SK-N-SH (cell line): ENCODE measurements at regions not wholly inside any gene's neighbourhood (a gene's known extent, or its start where the extent isn't known, plus 50 kb on each side); places are given as distances from the start of the nearest gene placed in this dataset.

Experiments
- CTCF ChIA-PET: fragments of 300-600, 350-600 bp; formaldehyde crosslinking; extraction: SDS; loops from one replicate; lab custom pipeline; 2021; lab: Yijun Ruan, JAX
- POLR2A ChIA-PET: fragments of 350-600 bp; sonication (Branson Sonifier 250); formaldehyde crosslinking; extraction: SDS; loops from one replicate; lab custom pipeline; 2020; ENCODE audit warnings: antibody characterized with exemption, inconsistent platforms; lab: Yijun Ruan, JAX
- DNase-seq: peaks from one replicate; pipeline ENCODE4 v3.0.0; 2012
- H2AFZ ChIP-seq: fragments of 200-600 bp; sonication (generic); 2 replicates; pipeline ENCODE4 v1.8.1; 2016; ENCODE audit warnings: antibody characterized with exemption, mild to moderate bottlenecking, low read depth
- H3F3A ChIP-seq: fragments of 200-600 bp; sonication (generic); replicated peaks from 2 replicates; pipeline ENCODE3; 2016; ENCODE audit warnings: antibody characterized with exemption, mild to moderate bottlenecking; ENCODE audit not compliant: insufficient read depth
- H3K27ac ChIP-seq, 2 experiments: fragments of 200-500 bp in 1 of 2; fragments of 200-600 bp in 1 of 2; sonication (Bioruptor generic) in 1 of 2; sonication (generic), shearing (Covaris generic) in 1 of 2; 2 replicates each; pipeline versions ENCODE4 v1.5.1 to v1.6.1; 2014 to 2016; ENCODE audit warnings: low read depth in 2 of 2, inconsistent platforms in 1 of 2, low read length in 1 of 2, mild to moderate bottlenecking in 1 of 2, mixed read lengths in 1 of 2
- H3K27me3 ChIP-seq: fragments of 200-600 bp; sonication (generic), shearing (Covaris generic); 2 replicates; pipeline ENCODE4 v1.6.1; 2016; ENCODE audit warnings: mixed run types; ENCODE audit not compliant: insufficient read depth
- H3K36me3 ChIP-seq, 2 experiments: fragments of 200-500 bp in 1 of 2; fragments of 200-600 bp in 1 of 2; sonication (Bioruptor generic) in 1 of 2; sonication (generic) in 1 of 2; replicated peaks in 1 of 2; 2 replicates each; pipeline versions ENCODE3 to v1.5.1; 2014 to 2016; ENCODE audit warnings: low read length in 1 of 2, mild to moderate bottlenecking in 1 of 2; ENCODE audit not compliant: insufficient read depth in 2 of 2, control insufficient read depth in 1 of 2
- H3K4me1 ChIP-seq, 2 experiments: fragments of 200-500 bp in 1 of 2; fragments of 200-600 bp in 1 of 2; sonication (Bioruptor generic) in 1 of 2; sonication (generic), shearing (Covaris generic) in 1 of 2; 2 replicates each; pipeline versions ENCODE4 v1.5.1 to v1.6.1; 2014 to 2016; ENCODE audit warnings: low read depth in 1 of 2, low read length in 1 of 2, mixed run types in 1 of 2; ENCODE audit not compliant: insufficient read depth in 2 of 2, control insufficient read depth in 1 of 2
- H3K4me2 ChIP-seq: fragments of 200-600 bp; sonication (generic), shearing (Covaris generic); 2 replicates; pipeline ENCODE4 v1.6.1; 2017; ENCODE audit warnings: mixed run types
- H3K4me3 ChIP-seq, 2 experiments: fragments of 200-500 bp in 1 of 2; fragments of 200-600 bp in 1 of 2; sonication (Bioruptor generic) in 1 of 2; sonication (generic), shearing (Covaris generic) in 1 of 2; 2 replicates each; pipeline versions ENCODE4 v1.5.1 to v1.8.1; 2014 to 2016; ENCODE audit warnings: low read depth in 2 of 2, inconsistent platforms in 1 of 2, low read length in 1 of 2, mild to moderate bottlenecking in 1 of 2, mixed read lengths in 1 of 2, moderate library complexity in 1 of 2
- H3K79me2 ChIP-seq: fragments of 200-600 bp; sonication (generic); 2 replicates; pipeline ENCODE4 v1.8.1; 2017; ENCODE audit warnings: mild to moderate bottlenecking; ENCODE audit not compliant: insufficient read depth
- H3K9ac ChIP-seq: fragments of 200-600 bp; sonication (generic); 2 replicates; pipeline ENCODE4 v1.6.1; 2017; ENCODE audit warnings: mixed run types
- H3K9me2 ChIP-seq: fragments of 200-600 bp; sonication (generic); 2 replicates; pipeline ENCODE4 v1.6.1; 2017; ENCODE audit warnings: mixed run types
- H3K9me3 ChIP-seq: fragments of 200-600 bp; sonication (generic); 2 replicates; pipeline ENCODE4 v1.6.1; 2017; ENCODE audit warnings: mixed run types, mild to moderate bottlenecking, moderate library complexity
- H4K20me1 ChIP-seq: fragments of 200-600 bp; sonication (generic); 2 replicates; pipeline ENCODE4 v1.6.1; 2017; ENCODE audit warnings: mild to moderate bottlenecking, mixed run types; ENCODE audit not compliant: insufficient read depth
- EP300 ChIP-seq, 2 experiments: IDR thresholded peaks; 2 replicates each; pipeline versions ENCODE4 v1.4.0 to v1.6.1; 2012; ENCODE audit warnings: borderline replicate concordance in 1 of 2, low read depth in 1 of 2, low read length in 1 of 2
- FOXM1 ChIP-seq: IDR thresholded peaks from 2 replicates; pipeline ENCODE4 v1.4.0; 2012; ENCODE audit warnings: low read depth, mild to moderate bottlenecking
- GABPA ChIP-seq: IDR thresholded peaks from 2 replicates; pipeline ENCODE4 v1.4.0; 2012; ENCODE audit warnings: low read depth, mild to moderate bottlenecking
- MXI1 ChIP-seq: IDR thresholded peaks from 2 replicates; pipeline ENCODE4 v1.6.1; 2012; ENCODE audit warnings: mild to moderate bottlenecking, low read depth, low read length, improper control_type of control experiment
- NFIC ChIP-seq: IDR thresholded peaks from 2 replicates; pipeline ENCODE4 v1.4.0; 2012; ENCODE audit warnings: borderline replicate concordance
- RAD21 ChIP-seq: IDR thresholded peaks from 2 replicates; pipeline ENCODE4 v1.6.1; 2012; ENCODE audit warnings: mild to moderate bottlenecking, low read length
- SIN3A ChIP-seq: IDR thresholded peaks from 2 replicates; pipeline ENCODE4 v1.6.1; 2012; ENCODE audit warnings: low read depth, mild to moderate bottlenecking, low read length, moderate library complexity, borderline replicate concordance
- SMC3 ChIP-seq: IDR thresholded peaks from 2 replicates; pipeline ENCODE4 v1.6.1; 2012; ENCODE audit warnings: low read depth, low read length, improper control_type of control experiment
- WGBS: methylation state at CpG from one replicate; pipeline ENCODE4 v1.1.6; 2017; ENCODE audit warnings: low lambda C conversion rate; 5-methylcytosine and 5-hydroxymethylcytosine counted together
- TF ChIP-seq, protein P1 (sequence below): fragments of 200-600 bp; sonication (generic); IDR thresholded peaks from 2 replicates; pipeline ENCODE4 v1.6.1; 2017; ENCODE audit warnings: antibody characterized with exemption, mild to moderate bottlenecking, moderate library complexity
- TF ChIP-seq, protein P2 (sequence below): IDR thresholded peaks from 2 replicates; pipeline ENCODE4 v1.4.0; 2012; ENCODE audit warnings: low read depth, borderline replicate concordance

GRCh38 chr4:103449296-103450023 is 251.3 kb upstream of the CENPE start:
- no peaks in the 10 kb centered on the region for H3K4me1 ChIP-seq
- POLR2A ChIA-PET = no interaction called here
- H3K9me2 ChIP-seq = no peaks in the 10 kb centered on the region
- no peak for DNase-seq
- H3K79me2 ChIP-seq = no peaks in the 10 kb centered on the region
- no peak overlapping the region for H2AFZ ChIP-seq
- H3K9me3 ChIP-seq = no peaks in the 10 kb centered on the region
- TF ChIP-seq FOXM1 = no peak
- TF ChIP-seq MXI1 = no peak
- no peak overlapping the region for H3K27ac ChIP-seq
- no peak overlapping the region for H3K4me3 ChIP-seq
- no peaks in the 10 kb centered on the region for H3F3A ChIP-seq
- H3K27me3 ChIP-seq = no peaks in the 10 kb centered on the region
- no peaks in the 10 kb centered on the region for H4K20me1 ChIP-seq
- no peaks in the 10 kb centered on the region for H3K36me3 ChIP-seq
- CTCF ChIA-PET = no interaction called here
- 1% methylated on average over 2 of the region's 2 CpGs for WGBS
- no peak overlapping the region for H3K4me2 ChIP-seq
- H3K9ac ChIP-seq = no peak overlapping the region

DNA sequence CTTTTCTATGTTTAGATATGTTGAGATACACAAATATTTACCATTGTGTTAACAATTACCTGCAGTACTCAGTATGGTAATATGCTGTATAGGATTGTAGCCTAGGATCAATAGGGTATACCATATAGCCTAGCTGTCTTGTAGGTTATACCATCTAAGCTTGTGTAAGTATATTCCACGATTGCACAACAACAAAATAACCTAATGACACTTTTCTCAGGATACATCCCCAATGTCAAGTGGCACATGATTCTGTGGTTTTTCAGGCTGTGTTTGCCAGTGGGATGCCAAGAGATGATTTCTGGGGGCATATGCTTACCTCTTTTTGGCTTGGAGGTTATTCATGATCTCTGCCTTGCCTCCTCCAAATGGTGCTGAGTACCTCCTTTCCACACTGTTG is 247.2 kb upstream of the CENPE start:
- TF ChIP-seq, protein P1, sequence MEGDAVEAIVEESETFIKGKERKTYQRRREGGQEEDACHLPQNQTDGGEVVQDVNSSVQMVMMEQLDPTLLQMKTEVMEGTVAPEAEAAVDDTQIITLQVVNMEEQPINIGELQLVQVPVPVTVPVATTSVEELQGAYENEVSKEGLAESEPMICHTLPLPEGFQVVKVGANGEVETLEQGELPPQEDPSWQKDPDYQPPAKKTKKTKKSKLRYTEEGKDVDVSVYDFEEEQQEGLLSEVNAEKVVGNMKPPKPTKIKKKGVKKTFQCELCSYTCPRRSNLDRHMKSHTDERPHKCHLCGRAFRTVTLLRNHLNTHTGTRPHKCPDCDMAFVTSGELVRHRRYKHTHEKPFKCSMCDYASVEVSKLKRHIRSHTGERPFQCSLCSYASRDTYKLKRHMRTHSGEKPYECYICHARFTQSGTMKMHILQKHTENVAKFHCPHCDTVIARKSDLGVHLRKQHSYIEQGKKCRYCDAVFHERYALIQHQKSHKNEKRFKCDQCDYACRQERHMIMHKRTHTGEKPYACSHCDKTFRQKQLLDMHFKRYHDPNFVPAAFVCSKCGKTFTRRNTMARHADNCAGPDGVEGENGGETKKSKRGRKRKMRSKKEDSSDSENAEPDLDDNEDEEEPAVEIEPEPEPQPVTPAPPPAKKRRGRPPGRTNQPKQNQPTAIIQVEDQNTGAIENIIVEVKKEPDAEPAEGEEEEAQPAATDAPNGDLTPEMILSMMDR = no peak
- TF ChIP-seq SIN3A = no peak
- TF ChIP-seq SMC3 = no peak
- no peak for TF ChIP-seq GABPA
- TF ChIP-seq NFIC = no peak
- no peak for TF ChIP-seq EP300 (IDR thresholded peaks at IDR 0.05; ENCODE audit: borderline replicate concordance in 1 of 2, low read depth in 1 of 2, low read length in 1 of 2)
- TF ChIP-seq MXI1 = no peak
- TF ChIP-seq RAD21 = no peak
- TF ChIP-seq, protein P2, sequence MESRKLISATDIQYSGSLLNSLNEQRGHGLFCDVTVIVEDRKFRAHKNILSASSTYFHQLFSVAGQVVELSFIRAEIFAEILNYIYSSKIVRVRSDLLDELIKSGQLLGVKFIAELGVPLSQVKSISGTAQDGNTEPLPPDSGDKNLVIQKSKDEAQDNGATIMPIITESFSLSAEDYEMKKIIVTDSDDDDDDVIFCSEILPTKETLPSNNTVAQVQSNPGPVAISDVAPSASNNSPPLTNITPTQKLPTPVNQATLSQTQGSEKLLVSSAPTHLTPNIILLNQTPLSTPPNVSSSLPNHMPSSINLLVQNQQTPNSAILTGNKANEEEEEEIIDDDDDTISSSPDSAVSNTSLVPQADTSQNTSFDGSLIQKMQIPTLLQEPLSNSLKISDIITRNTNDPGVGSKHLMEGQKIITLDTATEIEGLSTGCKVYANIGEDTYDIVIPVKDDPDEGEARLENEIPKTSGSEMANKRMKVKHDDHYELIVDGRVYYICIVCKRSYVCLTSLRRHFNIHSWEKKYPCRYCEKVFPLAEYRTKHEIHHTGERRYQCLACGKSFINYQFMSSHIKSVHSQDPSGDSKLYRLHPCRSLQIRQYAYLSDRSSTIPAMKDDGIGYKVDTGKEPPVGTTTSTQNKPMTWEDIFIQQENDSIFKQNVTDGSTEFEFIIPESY = no peak
- WGBS = 0% methylated on average over 1 of the region's 1 CpG
- CTCF ChIA-PET = no interaction called here
- H3K9me2 ChIP-seq = no peaks in the 10 kb centered on the region
- no peaks in the 10 kb centered on the region for H3K36me3 ChIP-seq
- H3K4me1 ChIP-seq = no peaks in the 10 kb centered on the region
- no peaks in the 10 kb centered on the region for H3K79me2 ChIP-seq
- POLR2A ChIA-PET = no interaction called here
- H3K9ac ChIP-seq = no peak overlapping the region
- no peak overlapping the region for H2AFZ ChIP-seq
- H4K20me1 ChIP-seq = no peaks in the 10 kb centered on the region
- no peaks in the 10 kb centered on the region for H3K9me3 ChIP-seq
- H3K27ac ChIP-seq = no peak overlapping the region
- H3K4me3 ChIP-seq = no peak overlapping the region
- no peak for DNase-seq
- no peaks in the 10 kb centered on the region for H3K27me3 ChIP-seq
- H3K4me2 ChIP-seq = no peak overlapping the region
- H3F3A ChIP-seq = no peaks in the 10 kb centered on the region
